Naive thymus-derived CD8-positive, alpha-beta T cell (primary cell): ENCODE measurements at regions not wholly inside any gene's neighbourhood (a gene's known extent, or its start where the extent isn't known, plus 50 kb on each side); places are given as distances from the start of the nearest gene placed in this dataset.
"Not testable (repeated sequence)": the region's sequence is repeated elsewhere in the genome, so short reads cannot be mapped to it uniquely, and the experiment has no call there.

Source experiments
- ATAC-seq, 2 donors: fragments of 150-1000 bp; cut with Tn5 transposase in 1 of 2; sonication (Bioruptor Pico), chemical (Tn5 transposase) in 1 of 2; 1 replicate in 1 of 2; 2 replicates in 1 of 2; pipeline ENCODE4 v1.10.0; 2021; ENCODE audit warnings: mild to moderate bottlenecking in 2 of 2, moderate library complexity in 2 of 2
- POLR2A ChIA-PET: fragments of 350-600 bp; sonication (Branson Sonifier 250); formaldehyde crosslinking; loops from one replicate; lab custom pipeline; 2021; ENCODE audit warnings: antibody characterized with exemption; lab: Charles Lee
- DNase-seq, 10 donors: peaks; one replicate each; pipeline versions ENCODE4 v3.0.0 to v3.0.0-alpha.2; 2020 to 2022
- H3K27ac Mint-ChIP-seq, 10 donors: one replicate each; pipeline ENCODE4 v1.8.0; 2020 to 2022; ENCODE audit warnings: mild to moderate bottlenecking in 10 of 10, mixed read lengths in 10 of 10, moderate library complexity in 4 of 10, inconsistent platforms in 1 of 10
- H3K27me3 Mint-ChIP-seq, 5 donors: one replicate each; pipeline ENCODE4 v1.8.0; 2021 to 2022; ENCODE audit warnings: mixed read lengths in 5 of 5
- H3K36me3 Mint-ChIP-seq, 3 donors: one replicate each; pipeline ENCODE4 v1.8.0; 2020 to 2022; ENCODE audit warnings: mixed read lengths in 3 of 3, mild to moderate bottlenecking in 2 of 3, inconsistent platforms in 1 of 3
- H3K4me1 Mint-ChIP-seq, 4 donors: one replicate each; pipeline ENCODE4 v1.8.0; 2021 to 2022; ENCODE audit warnings: mixed read lengths in 4 of 4
- H3K4me3 Mint-ChIP-seq, 10 donors: one replicate each; pipeline ENCODE4 v1.8.0; 2020 to 2022; ENCODE audit warnings: mild to moderate bottlenecking in 10 of 10, mixed read lengths in 10 of 10, moderate library complexity in 6 of 10, inconsistent platforms in 1 of 10
- H3K9me3 Mint-ChIP-seq, 9 donors: one replicate each; pipeline ENCODE4 v1.8.0; 2020 to 2022; ENCODE audit warnings: mixed read lengths in 9 of 9, mild to moderate bottlenecking in 3 of 9, inconsistent platforms in 1 of 9, moderate library complexity in 1 of 9

- Mint-ChIP-seq H3K9me3 (peaks cover 0 to 27% (median 5%) of the 10 kb centered on the region in 9 donors), H3K4me1 (no peaks in the 10 kb centered on the region), H3K36me3 (no peaks in the 10 kb centered on the region), H3K27me3 (no peaks in the 10 kb centered on the region), H3K27ac (no peak overlapping the region), H3K4me3 (no peak overlapping the region)
- no peak for ATAC-seq
- POLR2A ChIA-PET, result no interaction called here
- no peak for DNase-seq
Measured at GRCh38 chr2:210938228-210938627, 381.8 kb downstream of the CPS1 start.

DNA sequence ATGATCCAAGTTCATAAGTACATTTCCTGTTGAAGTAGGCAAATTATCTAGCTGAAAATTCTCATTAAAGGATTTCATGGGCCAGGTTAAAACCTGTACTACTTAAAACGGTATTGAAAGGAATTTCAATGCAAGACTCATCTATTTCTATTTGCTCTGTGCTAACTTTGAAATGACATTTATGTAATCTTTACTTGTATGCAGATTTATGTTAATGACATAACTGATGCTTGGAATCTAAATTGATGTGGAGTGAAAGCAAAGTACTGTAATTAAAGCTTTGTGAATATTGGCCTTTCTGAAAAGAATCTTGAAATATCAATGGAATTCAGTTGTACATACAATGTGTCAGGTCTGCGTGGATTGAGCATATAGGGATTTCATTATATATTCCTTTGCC lies 390.0 kb downstream of the CPS1 start:
- H3K27me3 Mint-ChIP-seq, result no peaks in the 10 kb centered on the region
- H3K4me3 Mint-ChIP-seq, result no peak overlapping the region
- no peak overlapping the region for H3K27ac Mint-ChIP-seq
- ATAC-seq, result no peak
- H3K9me3 Mint-ChIP-seq, result peaks cover 0 to 11% (median 0%) of the 10 kb centered on the region in 9 donors
- H3K4me1 Mint-ChIP-seq, result no peaks in the 10 kb centered on the region
- POLR2A ChIA-PET, result no interaction called here
- no peaks in the 10 kb centered on the region for H3K36me3 Mint-ChIP-seq
- DNase-seq, result no peak

- H3K9me3 Mint-ChIP-seq, DNase-seq, H3K36me3 Mint-ChIP-seq, H3K4me1 Mint-ChIP-seq, POLR2A ChIA-PET, H3K27me3 Mint-ChIP-seq, H3K27ac Mint-ChIP-seq, ATAC-seq, H3K4me3 Mint-ChIP-seq: not testable (repeated sequence)
Measured at GRCh38 chr2:210950434-210951060, 394.1 kb downstream of the CPS1 start.

DNA sequence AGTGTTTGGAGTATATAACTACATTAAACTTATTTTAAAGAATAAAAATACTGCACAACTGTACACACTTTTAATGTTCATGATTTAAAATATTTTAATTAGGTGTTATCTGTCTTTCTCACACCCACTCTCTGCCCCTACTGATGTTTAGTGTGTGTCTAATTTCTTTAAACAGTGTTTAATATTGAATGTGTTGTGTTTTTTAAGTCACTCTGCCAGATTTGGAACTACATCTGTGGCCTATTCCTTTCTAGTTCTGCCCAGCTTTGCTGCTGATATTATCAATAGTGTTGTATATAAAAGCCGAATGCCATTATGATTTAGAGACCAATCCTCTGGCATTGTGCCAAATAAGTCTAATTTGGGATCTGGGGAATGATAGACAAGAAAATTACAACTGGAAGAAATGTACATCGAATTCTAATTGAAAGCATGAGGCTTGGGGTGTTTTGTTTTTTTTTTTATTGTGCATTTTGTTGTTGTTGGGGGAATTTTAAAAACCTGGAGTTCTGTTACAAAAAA lies 398.0 kb downstream of the CPS1 start:
- H3K27me3 Mint-ChIP-seq, result no peaks in the 10 kb centered on the region
- no peak overlapping the region for H3K4me3 Mint-ChIP-seq
- H3K36me3 Mint-ChIP-seq, result no peaks in the 10 kb centered on the region
- no peak for DNase-seq
- no peaks in the 10 kb centered on the region for H3K4me1 Mint-ChIP-seq
- no peak overlapping the region for H3K27ac Mint-ChIP-seq
- POLR2A ChIA-PET, result no interaction called here
- ATAC-seq, result no peak
- peaks cover 0 to 9% (median 3%) of the 10 kb centered on the region in 9 donors for H3K9me3 Mint-ChIP-seq

GRCh38 chr2:210955591-210955990 lies 399.2 kb downstream of the CPS1 start:
- H3K27ac Mint-ChIP-seq, result no peak overlapping the region
- H3K4me3 Mint-ChIP-seq, result no peak overlapping the region
- H3K27me3 Mint-ChIP-seq, result no peaks in the 10 kb centered on the region
- H3K9me3 Mint-ChIP-seq, result peaks cover 0 to 9% (median 3%) of the 10 kb centered on the region in 9 donors
- H3K4me1 Mint-ChIP-seq, result no peaks in the 10 kb centered on the region
- ATAC-seq, result no peak
- H3K36me3 Mint-ChIP-seq, result no peaks in the 10 kb centered on the region
- DNase-seq, result no peak
- POLR2A ChIA-PET, result no interaction called here

DNA sequence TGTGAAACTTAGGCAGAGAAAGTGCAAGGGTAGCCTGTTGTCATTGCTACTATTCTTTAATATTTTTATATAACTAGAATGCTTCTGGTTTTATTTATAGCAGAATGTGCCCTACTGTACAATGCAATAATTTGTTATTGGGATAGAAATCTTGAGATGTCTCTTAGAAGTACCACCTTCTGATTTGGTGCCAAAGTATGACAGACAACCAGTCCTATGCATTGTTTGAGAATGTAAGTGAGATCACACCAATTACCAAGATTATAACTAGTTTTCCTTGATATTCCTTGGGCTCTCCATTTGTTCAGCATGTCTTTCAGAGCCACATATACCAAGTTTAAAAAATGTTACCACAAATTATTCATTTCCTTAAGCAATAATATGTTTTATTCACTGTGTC lies 399.7 kb downstream of the CPS1 start:
- no peaks in the 10 kb centered on the region for H3K27me3 Mint-ChIP-seq
- peaks cover 0 to 9% (median 3%) of the 10 kb centered on the region in 9 donors for H3K9me3 Mint-ChIP-seq
- ATAC-seq (no peak), DNase-seq (no peak)
- H3K36me3 Mint-ChIP-seq, result no peaks in the 10 kb centered on the region
- H3K27ac Mint-ChIP-seq, result no peak overlapping the region
- POLR2A ChIA-PET, result no interaction called here
- no peaks in the 10 kb centered on the region for H3K4me1 Mint-ChIP-seq
- H3K4me3 Mint-ChIP-seq, result no peak overlapping the region

DNA sequence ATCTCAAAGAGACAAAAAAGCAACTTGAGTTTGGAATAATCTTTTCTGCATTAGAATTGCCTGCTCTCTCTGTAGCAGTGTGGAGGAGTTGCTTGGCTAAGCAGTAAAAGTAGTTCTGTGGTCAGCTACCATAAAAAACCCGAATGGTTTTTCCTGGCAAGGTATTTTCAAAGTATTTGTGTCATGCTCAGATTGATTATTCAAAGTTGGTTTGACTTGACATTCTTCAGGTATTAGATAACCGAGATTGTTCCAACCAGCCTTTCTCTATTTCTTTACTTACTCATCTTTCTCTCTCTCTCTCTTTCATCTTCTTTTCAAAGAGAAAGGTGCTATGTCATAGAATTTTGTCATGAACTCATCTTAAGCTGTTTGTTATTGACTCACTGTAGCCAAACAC lies 404.9 kb downstream of the CPS1 start:
- no peak overlapping the region for H3K27ac Mint-ChIP-seq
- ATAC-seq, result no peak
- H3K4me1 Mint-ChIP-seq, result no peaks in the 10 kb centered on the region
- H3K36me3 Mint-ChIP-seq, result no peaks in the 10 kb centered on the region
- peaks cover 0 to 18% (median 0%) of the 10 kb centered on the region in 9 donors for H3K9me3 Mint-ChIP-seq
- H3K4me3 Mint-ChIP-seq, result no peak overlapping the region
- no peak for DNase-seq
- H3K27me3 Mint-ChIP-seq, result no peaks in the 10 kb centered on the region
- POLR2A ChIA-PET, result no interaction called here

GRCh38 chr2:210963386-210963785 lies 407.0 kb downstream of the CPS1 start:
- POLR2A ChIA-PET, result no interaction called here
- no peaks in the 10 kb centered on the region for H3K36me3 Mint-ChIP-seq
- H3K4me3 Mint-ChIP-seq, result no peak overlapping the region
- ATAC-seq (no peak), DNase-seq (no peak)
- peaks cover 0 to 18% (median 0%) of the 10 kb centered on the region in 9 donors for H3K9me3 Mint-ChIP-seq
- H3K4me1 Mint-ChIP-seq, result no peaks in the 10 kb centered on the region
- no peaks in the 10 kb centered on the region for H3K27me3 Mint-ChIP-seq
- H3K27ac Mint-ChIP-seq, result no peak overlapping the region

GRCh38 chr2:210964141-210964764 lies 407.9 kb downstream of the CPS1 start:
- no peak overlapping the region for H3K4me3 Mint-ChIP-seq
- H3K9me3 Mint-ChIP-seq, result peaks cover 0 to 18% (median 0%) of the 10 kb centered on the region in 9 donors
- no peak for ATAC-seq
- no peak overlapping the region for H3K27ac Mint-ChIP-seq
- H3K4me1 Mint-ChIP-seq, result no peaks in the 10 kb centered on the region
- POLR2A ChIA-PET, result no interaction called here
- no peaks in the 10 kb centered on the region for H3K27me3 Mint-ChIP-seq
- no peaks in the 10 kb centered on the region for H3K36me3 Mint-ChIP-seq
- DNase-seq, result no peak

- Mint-ChIP-seq H3K9me3 (peaks cover 0 to 27% (median 0%) of the 10 kb centered on the region in 9 donors), H3K27me3 (no peaks in the 10 kb centered on the region), H3K27ac (no peak overlapping the region), H3K36me3 (no peaks in the 10 kb centered on the region), H3K4me3 (no peak overlapping the region), H3K4me1 (no peaks in the 10 kb centered on the region)
- POLR2A ChIA-PET, result no interaction called here
- DNase-seq, result no peak
- no peak for ATAC-seq
Measured at GRCh38 chr2:210965472-210965871, 409.1 kb downstream of the CPS1 start.

- Mint-ChIP-seq H3K4me3 (no peak overlapping the region), H3K27me3 (no peaks in the 10 kb centered on the region), H3K36me3 (no peaks in the 10 kb centered on the region), H3K4me1 (no peaks in the 10 kb centered on the region), H3K9me3 (peaks cover 0 to 27% (median 0%) of the 10 kb centered on the region in 9 donors), H3K27ac (no peak overlapping the region)
- ATAC-seq (no peak), DNase-seq (no peak)
- POLR2A ChIA-PET, result no interaction called here
Measured at GRCh38 chr2:210966330-210966729, 409.9 kb downstream of the CPS1 start.

DNA sequence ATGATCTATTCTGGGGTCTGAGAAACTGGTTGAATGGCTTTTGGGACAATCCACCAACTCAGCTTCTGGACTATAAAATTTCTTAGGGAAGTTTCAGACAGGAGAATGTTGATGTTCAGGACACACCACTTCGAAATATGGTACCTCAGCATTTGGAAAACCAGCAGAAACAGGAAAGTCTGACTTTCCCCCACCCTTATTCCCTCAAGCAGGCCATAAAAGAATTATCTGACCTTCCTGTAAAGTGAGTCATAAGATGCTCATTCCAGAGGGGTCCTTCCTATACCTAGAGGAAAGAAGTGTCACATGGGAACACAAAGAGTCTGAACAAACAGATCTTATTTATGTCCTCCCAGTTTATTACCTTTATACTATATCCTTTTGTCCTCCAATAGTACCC lies 415.0 kb downstream of the CPS1 start:
- Mint-ChIP-seq H3K9me3 (peaks cover 0 to 8% (median 0%) of the 10 kb centered on the region in 9 donors), H3K4me1 (no peaks in the 10 kb centered on the region), H3K36me3 (no peaks in the 10 kb centered on the region), H3K27me3 (no peaks in the 10 kb centered on the region), H3K27ac (no peak overlapping the region), H3K4me3 (no peak overlapping the region)
- DNase-seq, result no peak
- POLR2A ChIA-PET, result no interaction called here
- ATAC-seq, result no peak

- H3K4me3 Mint-ChIP-seq, ATAC-seq, H3K27me3 Mint-ChIP-seq, DNase-seq, H3K27ac Mint-ChIP-seq, H3K36me3 Mint-ChIP-seq, POLR2A ChIA-PET, H3K4me1 Mint-ChIP-seq: not testable (repeated sequence)
- H3K9me3 Mint-ChIP-seq, result peaks cover 0 to 34% (median 11%) of the 10 kb centered on the region in 9 donors
Measured at GRCh38 chr2:210986806-210987205, 430.4 kb downstream of the CPS1 start.

DNA sequence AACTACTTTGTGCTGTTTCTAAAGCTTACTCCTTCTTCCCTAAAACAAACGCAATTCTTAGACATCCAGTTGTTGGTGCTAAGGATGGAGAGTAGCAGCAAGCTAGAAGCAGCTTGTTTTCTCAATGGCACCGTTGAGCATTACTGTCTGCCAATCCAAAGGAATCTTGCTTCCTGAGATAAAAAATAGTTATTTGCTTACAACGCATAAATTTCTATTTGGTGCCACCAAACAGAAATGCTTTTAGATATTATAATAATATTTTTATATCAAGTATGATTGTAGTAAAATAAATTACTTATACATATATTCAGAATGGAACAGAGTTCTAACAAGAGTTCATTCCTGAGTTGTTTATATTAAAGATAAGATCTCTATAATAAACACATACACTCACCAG lies 434.7 kb downstream of the CPS1 start:
- no peak for ATAC-seq
- Mint-ChIP-seq H3K27me3 (no peaks in the 10 kb centered on the region), H3K36me3 (no peaks in the 10 kb centered on the region), H3K4me3 (no peak overlapping the region), H3K27ac (no peak overlapping the region), H3K9me3 (peaks cover 4 to 31% (median 13%) of the 10 kb centered on the region in 9 donors), H3K4me1 (no peaks in the 10 kb centered on the region)
- POLR2A ChIA-PET, result no interaction called here
- DNase-seq, result no peak
